ENCODE measurements at regions not wholly inside any gene's neighbourhood (a gene's known extent, or its start where the extent isn't known, plus 50 kb on each side); places are given as distances from the start of the nearest gene placed in this dataset.

GRCh38 chr1:10911490-10912166 lies 100.8 kb upstream of the TARDBP start:
- no peak overlapping the region for H3K9ac ChIP-seq (replicated peaks; ENCODE audit: extremely low read depth, insufficient read depth, low read length)
- no peak overlapping the region for H3K4me2 ChIP-seq (ENCODE audit: insufficient read depth, low read length)
- DNase-seq (ENCODE audit: low read depth, low spot score) (no peak), FAIRE-seq (no peak)
- TF ChIP-seq JUN (IDR thresholded peaks at IDR 0.05; ENCODE audit: borderline replicate concordance, insufficient read depth, insufficient read length, low read depth): no peak
- TF ChIP-seq MAX (IDR thresholded peaks at IDR 0.05; ENCODE audit: insufficient read depth, insufficient read length): no peak
- no peak for TF ChIP-seq FOS (IDR thresholded peaks at IDR 0.05; ENCODE audit: borderline replicate concordance, insufficient read depth, low read length)
- no peak for TF ChIP-seq CTCF (IDR thresholded peaks at IDR 0.05; ENCODE audit: extremely low read depth in 1 of 2, insufficient read depth in 1 of 2, low read depth in 1 of 2, low read length in 2 of 2)
- TF ChIP-seq POLR2AphosphoS5 (IDR thresholded peaks at IDR 0.05; ENCODE audit: insufficient read depth, low read depth, low read length): no peak
- TF ChIP-seq MYC (IDR thresholded peaks at IDR 0.05; ENCODE audit: low read depth, low read length): no peak
- TF ChIP-seq EZH2 (IDR thresholded peaks at IDR 0.05; ENCODE audit: borderline replicate concordance, low read depth, low read length, severe bottlenecking): no peak
- no peak for TF ChIP-seq POLR2A (IDR thresholded peaks at IDR 0.05; ENCODE audit: low read depth, low read length)
- TF ChIP-seq GATA2 (IDR thresholded peaks at IDR 0.05; ENCODE audit: insufficient read depth, insufficient read length, low read depth, low read length): no peak
- H3K27ac ChIP-seq (ENCODE audit: insufficient read depth, low read depth, low read length): no peak overlapping the region
- H4K20me1 ChIP-seq (replicated peaks; ENCODE audit: control insufficient read depth, extremely low read depth, insufficient read depth, low read length): no peaks in the 10 kb centered on the region
- peaks cover 0 to 2% of the 10 kb centered on the region in 2 experiments for H3K27me3 ChIP-seq (ENCODE audit: control insufficient read depth in 2 of 2, insufficient read depth in 2 of 2, low read length in 2 of 2)
- H3K79me2 ChIP-seq (ENCODE audit: control insufficient read depth, insufficient read depth, low read length): no peaks in the 10 kb centered on the region
- no peak overlapping the region for H3K4me3 ChIP-seq (replicated peaks in 1 of 3; ENCODE audit: insufficient read depth in 1 of 3, low read depth in 1 of 3, low read length in 3 of 3)
- no peaks in the 10 kb centered on the region for H3K9me3 ChIP-seq (replicated peaks; ENCODE audit: control insufficient read depth, insufficient read depth, low read length)
- no peak overlapping the region for H2AFZ ChIP-seq (ENCODE audit: low read depth, low read length)
- dilution Hi-C loops (cut with MboI; ENCODE audit: extremely low pct_ligation_motif_present, low sequenced_read_pairs): no loop called here
- intact Hi-C loops (cut with micrococcal nuclease): no loop called here
- ChIA-PET POLR2A (no interaction called here), CTCF (interaction anchor here (0.8 kb wide), 1 partner anchor 404 kb away, joined by 4 read pairs; no protein-coding TSS in a partner anchor)
- H3K4me1 ChIP-seq (ENCODE audit: control insufficient read depth, extremely low read depth, insufficient read depth, low read length): no peaks in the 10 kb centered on the region
- no TSS peak for BruUV-seq (replicated peaks)
- no peaks in the 10 kb centered on the region for H3K36me3 ChIP-seq (ENCODE audit: control insufficient read depth in 2 of 2, extremely low read depth in 1 of 2, insufficient read depth in 2 of 2, low read length in 2 of 2)
- H3K9me1 ChIP-seq (replicated peaks; ENCODE audit: control insufficient read depth, extremely low read depth, insufficient read depth, low read length): no peaks in the 10 kb centered on the region
